Mesendoderm (in vitro differentiated cells): ENCODE measurements at regions not wholly inside any gene's neighbourhood (a gene's known extent, or its start where the extent isn't known, plus 50 kb on each side); places are given as distances from the start of the nearest gene placed in this dataset.

Experiments
- DNase-seq: peaks from one replicate; pipeline ENCODE4 v3.0.0; 2013
- H2AK5ac ChIP-seq: 2 replicates; pipeline ENCODE4 v1.6.1; 2013; ENCODE audit warnings: low read length, inconsistent platforms
- H2BK120ac ChIP-seq: 2 replicates; pipeline ENCODE4 v1.6.1; 2013; ENCODE audit warnings: low read depth, mild to moderate bottlenecking, low read length, moderate library complexity, mixed read lengths
- H2BK15ac ChIP-seq: replicated peaks from 2 replicates; pipeline ENCODE4 v1.6.1; 2013; ENCODE audit warnings: low read depth, mild to moderate bottlenecking, moderate library complexity
- H2BK5ac ChIP-seq: 2 replicates; pipeline ENCODE4 v1.6.1; 2013; ENCODE audit warnings: low read length, inconsistent platforms
- H3K18ac ChIP-seq: 2 replicates; pipeline ENCODE4 v1.6.1; 2013; ENCODE audit warnings: mild to moderate bottlenecking, low read length, mixed read lengths
- H3K23ac ChIP-seq: one replicate; pipeline ENCODE4 v1.6.1; 2013; ENCODE audit warnings: low read length
- H3K27ac ChIP-seq: 2 replicates; pipeline ENCODE4 v1.5.1; 2013; ENCODE audit warnings: low read depth, mild to moderate bottlenecking, inconsistent platforms, low read length, moderate library complexity
- H3K27me3 ChIP-seq: 2 replicates; pipeline ENCODE4 v1.6.1; 2013; ENCODE audit warnings: low read length, control low read depth, mild to moderate bottlenecking, inconsistent platforms; ENCODE audit not compliant: insufficient read depth, poor library complexity
- H3K36me3 ChIP-seq: 2 replicates; pipeline ENCODE4 v1.6.1; 2013; ENCODE audit warnings: low read length, inconsistent platforms; ENCODE audit not compliant: control insufficient read depth, insufficient read depth
- H3K4ac ChIP-seq: one replicate; pipeline ENCODE4 v1.6.1; 2013; ENCODE audit warnings: low read depth, mild to moderate bottlenecking, low read length, moderate library complexity
- H3K4me1 ChIP-seq: 2 replicates; pipeline ENCODE4 v1.6.1; 2013; ENCODE audit warnings: low read depth, low read length, inconsistent platforms; ENCODE audit not compliant: control insufficient read depth
- H3K4me2 ChIP-seq: 2 replicates; pipeline ENCODE4 v1.6.1; 2013; ENCODE audit warnings: low read length
- H3K4me3 ChIP-seq: 2 replicates; pipeline ENCODE4 v1.5.1; 2013; ENCODE audit warnings: mild to moderate bottlenecking, low read length
- H3K56ac ChIP-seq: one replicate; pipeline ENCODE4 v1.6.1; 2013; ENCODE audit warnings: low read length
- H3K79me1 ChIP-seq: 2 replicates; pipeline ENCODE4 v1.6.1; 2013; ENCODE audit warnings: low read length, inconsistent platforms
- H3K79me2 ChIP-seq: 2 replicates; pipeline ENCODE4 v1.6.1; 2013; ENCODE audit warnings: mild to moderate bottlenecking, low read length; ENCODE audit not compliant: control insufficient read depth, insufficient read depth
- H3K9ac ChIP-seq: 2 replicates; pipeline ENCODE4 v1.6.1; 2013; ENCODE audit warnings: low read length, inconsistent platforms
- H4K5ac ChIP-seq: one replicate; pipeline ENCODE4 v1.6.1; 2013; ENCODE audit warnings: low read length
- H4K8ac ChIP-seq: one replicate; pipeline ENCODE4 v1.6.1; 2013; ENCODE audit warnings: low read depth, mild to moderate bottlenecking, control low read depth, low read length, moderate library complexity
- WGBS: extraction: QIAGEN DNeasy Blood & Tissue Kit; methylation state at CpG from one replicate; pipeline ENCODE4 v1.1.7; 2013; ENCODE audit warnings: low lambda C conversion rate, missing lambda C conversion rate; ENCODE audit not compliant: insufficient coverage; ENCODE audit errors: extremely low coverage; 5-methylcytosine and 5-hydroxymethylcytosine counted together

DNA sequence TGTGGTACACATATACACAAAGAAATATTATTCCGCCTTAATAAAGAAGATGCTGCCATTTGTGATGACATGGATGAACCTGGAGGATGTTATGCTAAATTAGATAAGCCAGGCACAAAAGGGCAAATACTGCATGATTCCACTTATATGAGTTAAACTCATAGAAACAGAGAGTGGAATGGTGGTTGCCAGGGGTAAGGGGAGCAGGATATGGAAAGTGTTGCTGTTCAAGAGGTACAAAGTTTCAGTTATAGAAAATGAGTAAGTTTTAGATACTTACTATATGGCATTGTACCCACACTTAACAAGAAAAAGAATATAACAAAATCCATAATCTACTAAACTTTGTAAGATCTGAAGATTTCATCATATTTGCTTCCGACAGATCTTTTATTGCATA is 252.2 kb downstream of the SYK start:
- Histone ChIP-seq H3K18ac (no peak overlapping the region), H3K79me1 (no peaks in the 10 kb centered on the region), H3K4me2 (no peak overlapping the region), H2BK15ac (no peak overlapping the region), H2BK5ac (no peak overlapping the region), H3K9ac (no peak overlapping the region), H3K4ac (no peak overlapping the region), H3K27ac (no peak overlapping the region), H3K79me2 (no peaks in the 10 kb centered on the region), H2BK120ac (no peak overlapping the region), H3K27me3 (no peaks in the 10 kb centered on the region), H4K5ac (no peak overlapping the region), H3K36me3 (no peaks in the 10 kb centered on the region), H3K4me1 (no peaks in the 10 kb centered on the region), H2AK5ac (no peak overlapping the region), H4K8ac (no peak overlapping the region), H3K23ac (no peak overlapping the region), H3K56ac (no peak overlapping the region), H3K4me3 (no peak overlapping the region)
- DNase-seq, result no peak
- WGBS, result no CpG with 5 or more reads among the region's 2 CpGs

DNA sequence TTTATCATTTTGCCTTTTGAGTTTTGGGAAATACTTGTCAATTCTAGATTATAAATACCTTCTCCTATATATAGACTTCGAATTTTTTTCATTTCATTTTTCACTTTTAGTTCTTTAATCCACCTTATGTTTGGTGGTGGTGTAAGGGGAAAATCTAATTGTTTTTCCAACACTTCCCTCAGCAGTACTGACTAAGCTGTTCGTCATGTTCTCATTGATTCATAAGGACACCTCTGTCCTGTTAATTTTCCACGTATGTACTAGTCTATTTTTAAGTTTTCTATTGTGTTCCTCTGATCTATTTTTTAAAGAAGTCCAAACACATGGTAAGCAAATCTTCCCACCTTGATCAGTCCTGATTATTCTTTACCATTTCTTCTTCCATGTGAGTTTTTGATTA is 254.2 kb downstream of the SYK start:
- H2BK15ac ChIP-seq, result no peak overlapping the region
- H3K56ac ChIP-seq, result no peak overlapping the region
- H3K79me1 ChIP-seq, result no peaks in the 10 kb centered on the region
- H3K18ac ChIP-seq, result no peak overlapping the region
- H2BK120ac ChIP-seq, result no peak overlapping the region
- H3K4ac ChIP-seq, result no peak overlapping the region
- no peak overlapping the region for H3K23ac ChIP-seq
- WGBS, result no CpG with 5 or more reads among the region's 3 CpGs
- no peak overlapping the region for H3K4me2 ChIP-seq
- no peak overlapping the region for H3K4me3 ChIP-seq
- no peak overlapping the region for H4K8ac ChIP-seq
- H2AK5ac ChIP-seq, result no peak overlapping the region
- no peak for DNase-seq
- H3K27ac ChIP-seq, result no peak overlapping the region
- H3K36me3 ChIP-seq, result no peaks in the 10 kb centered on the region
- no peaks in the 10 kb centered on the region for H3K79me2 ChIP-seq
- no peak overlapping the region for H2BK5ac ChIP-seq
- no peaks in the 10 kb centered on the region for H3K27me3 ChIP-seq
- H3K4me1 ChIP-seq, result peaks cover 3% of the 10 kb centered on the region
- H3K9ac ChIP-seq, result no peak overlapping the region
- no peak overlapping the region for H4K5ac ChIP-seq

DNA sequence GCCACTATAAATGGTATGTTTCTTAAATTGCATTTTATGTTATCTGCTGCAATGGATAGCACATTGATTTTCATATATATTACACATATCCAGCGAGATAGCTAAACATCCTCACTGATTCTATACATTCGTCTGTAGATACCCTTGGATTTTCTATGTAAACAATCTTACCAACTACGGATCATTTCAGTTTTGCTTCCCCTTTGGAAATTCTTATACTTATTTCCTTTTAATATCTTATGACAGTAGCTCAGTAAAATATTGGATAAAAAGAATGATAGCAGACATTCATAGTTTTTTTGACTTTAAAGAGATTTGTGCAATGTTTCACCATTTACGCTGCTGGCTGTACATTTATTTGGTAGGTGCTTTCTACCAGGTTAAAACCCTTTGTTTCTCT is 254.9 kb downstream of the SYK start:
- WGBS, result no CpG with 5 or more reads among the region's 4 CpGs
- no peaks in the 10 kb centered on the region for H3K36me3 ChIP-seq
- no peak overlapping the region for H3K23ac ChIP-seq
- no peak overlapping the region for H3K27ac ChIP-seq
- no peak overlapping the region for H3K4me3 ChIP-seq
- H4K5ac ChIP-seq, result no peak overlapping the region
- no peak overlapping the region for H3K4ac ChIP-seq
- H2AK5ac ChIP-seq, result no peak overlapping the region
- H3K9ac ChIP-seq, result no peak overlapping the region
- no peak overlapping the region for H3K56ac ChIP-seq
- no peaks in the 10 kb centered on the region for H3K79me1 ChIP-seq
- peaks cover 4% of the 10 kb centered on the region for H3K4me1 ChIP-seq
- H4K8ac ChIP-seq, result no peak overlapping the region
- no peak overlapping the region for H3K4me2 ChIP-seq
- no peak overlapping the region for H2BK15ac ChIP-seq
- no peak overlapping the region for H3K18ac ChIP-seq
- no peaks in the 10 kb centered on the region for H3K27me3 ChIP-seq
- DNase-seq, result no peak
- H2BK5ac ChIP-seq, result no peak overlapping the region
- H2BK120ac ChIP-seq, result no peak overlapping the region
- H3K79me2 ChIP-seq, result no peaks in the 10 kb centered on the region

DNA sequence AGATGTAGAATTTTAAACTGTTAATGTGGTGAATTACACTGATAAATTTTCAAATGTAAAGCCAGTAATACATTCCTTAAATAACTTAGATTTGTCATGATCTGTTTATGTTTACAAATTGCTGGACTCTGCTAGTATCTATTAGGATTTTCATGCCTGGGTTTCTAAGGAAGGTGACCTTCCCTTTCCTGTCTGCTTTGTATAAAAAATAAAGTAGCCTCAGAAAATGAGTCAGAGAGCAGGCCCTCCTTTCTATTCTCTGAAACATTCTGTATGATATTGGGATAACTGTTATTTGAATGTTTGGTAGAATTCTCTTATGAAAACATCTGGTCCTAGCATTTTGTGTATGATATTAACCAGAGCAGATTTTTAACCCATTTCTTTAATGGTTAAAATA is 255.3 kb downstream of the SYK start:
- H3K4me1 ChIP-seq, result peaks cover 5% of the 10 kb centered on the region
- H3K18ac ChIP-seq, result no peak overlapping the region
- H3K27me3 ChIP-seq, result no peaks in the 10 kb centered on the region
- no peak overlapping the region for H3K9ac ChIP-seq
- H4K8ac ChIP-seq, result no peak overlapping the region
- H3K79me2 ChIP-seq, result no peaks in the 10 kb centered on the region
- no peak overlapping the region for H3K27ac ChIP-seq
- H3K36me3 ChIP-seq, result no peaks in the 10 kb centered on the region
- no peak overlapping the region for H3K4me3 ChIP-seq
- no peak overlapping the region for H2BK15ac ChIP-seq
- no peak overlapping the region for H2AK5ac ChIP-seq
- H3K4ac ChIP-seq, result no peak overlapping the region
- H3K23ac ChIP-seq, result no peak overlapping the region
- DNase-seq, result no peak
- no peak overlapping the region for H2BK5ac ChIP-seq
- no peak overlapping the region for H3K56ac ChIP-seq
- H3K4me2 ChIP-seq, result no peak overlapping the region
- H4K5ac ChIP-seq, result no peak overlapping the region
- no peak overlapping the region for H2BK120ac ChIP-seq
- H3K79me1 ChIP-seq, result no peaks in the 10 kb centered on the region

DNA sequence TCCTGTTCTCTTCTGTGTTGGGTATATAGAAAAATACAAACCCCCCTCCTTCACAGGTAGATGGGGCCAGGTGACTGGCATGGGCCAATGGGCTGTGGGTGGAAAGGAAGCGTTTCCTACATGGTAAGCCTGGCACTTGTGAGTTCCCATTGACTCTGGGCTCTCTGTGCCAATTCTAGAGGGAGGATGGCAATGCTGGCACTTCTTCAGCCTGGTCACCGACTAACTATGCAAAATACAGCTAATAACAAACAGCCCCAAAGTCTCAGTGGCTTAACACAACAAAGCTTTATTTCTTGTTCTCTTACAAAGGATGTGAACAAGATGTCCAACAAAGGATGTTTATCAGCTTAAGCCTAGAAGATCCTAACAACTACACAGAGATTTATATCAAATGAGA is 258.1 kb downstream of the SYK start:
- Histone ChIP-seq H3K4ac (no peak overlapping the region), H3K36me3 (no peaks in the 10 kb centered on the region), H3K27me3 (no peaks in the 10 kb centered on the region), H3K4me1 (peaks cover 8% of the 10 kb centered on the region), H3K56ac (no peak overlapping the region), H3K79me1 (no peaks in the 10 kb centered on the region), H2BK5ac (no peak overlapping the region), H4K8ac (no peak overlapping the region), H3K79me2 (no peaks in the 10 kb centered on the region), H2BK15ac (no peak overlapping the region), H4K5ac (no peak overlapping the region), H3K18ac (no peak overlapping the region), H3K4me2 (no peak overlapping the region), H3K4me3 (no peak overlapping the region), H3K23ac (no peak overlapping the region), H2BK120ac (no peak overlapping the region), H3K9ac (no peak overlapping the region), H2AK5ac (no peak overlapping the region), H3K27ac (no peak overlapping the region)
- DNase-seq, result no peak
- WGBS, result no CpG with 5 or more reads among the region's 2 CpGs

DNA sequence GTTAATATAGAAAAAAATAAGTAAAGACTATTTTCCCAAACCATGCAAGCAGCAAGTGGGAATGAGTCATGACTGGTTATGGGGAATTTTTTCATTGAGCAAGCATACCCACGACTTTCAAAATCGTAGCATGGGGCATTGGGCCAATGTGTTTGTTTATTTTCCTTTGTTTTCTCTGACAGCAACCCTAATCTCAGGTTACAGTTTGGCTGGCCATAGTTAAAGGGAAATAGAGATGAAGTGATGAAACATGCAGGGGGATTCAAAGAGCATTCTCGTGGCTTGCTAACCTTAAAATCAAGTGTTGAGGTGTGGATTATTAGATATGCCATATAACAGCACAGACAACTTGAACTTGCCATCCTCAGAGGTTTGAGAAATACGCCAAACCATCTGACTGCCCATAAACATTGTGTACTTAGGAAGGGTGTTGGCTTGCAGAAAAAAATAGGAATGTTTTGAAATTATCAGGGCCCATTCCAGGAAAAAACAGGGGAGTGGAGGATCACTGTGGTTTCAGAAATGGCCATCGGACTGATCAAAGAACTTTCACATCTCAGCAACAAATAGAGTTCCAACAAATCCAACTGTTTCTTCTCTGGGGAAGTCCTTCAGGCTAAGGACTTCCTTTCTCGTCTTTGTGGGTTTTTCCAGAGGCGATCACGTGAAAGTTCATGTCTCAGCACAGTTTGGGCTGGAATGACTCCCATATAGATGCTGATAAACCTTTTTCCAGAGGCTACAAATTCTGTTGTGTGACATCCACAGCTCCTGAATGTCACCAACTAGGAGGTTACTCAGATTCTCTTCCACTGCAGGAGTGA is 259.1 kb downstream of the SYK start:
- no peak overlapping the region for H3K4ac ChIP-seq
- H3K27me3 ChIP-seq, result no peaks in the 10 kb centered on the region
- no peak overlapping the region for H4K5ac ChIP-seq
- no peak overlapping the region for H3K4me3 ChIP-seq
- H3K79me2 ChIP-seq, result no peaks in the 10 kb centered on the region
- no peak overlapping the region for H3K27ac ChIP-seq
- no peak overlapping the region for H3K56ac ChIP-seq
- no peak overlapping the region for H2AK5ac ChIP-seq
- no peak overlapping the region for H3K9ac ChIP-seq
- no peak overlapping the region for H4K8ac ChIP-seq
- H3K79me1 ChIP-seq, result no peaks in the 10 kb centered on the region
- DNase-seq, result no peak
- H2BK120ac ChIP-seq, result no peak overlapping the region
- no peak overlapping the region for H3K18ac ChIP-seq
- no CpG with 5 or more reads among the region's 8 CpGs for WGBS
- no peak overlapping the region for H2BK5ac ChIP-seq
- no peak overlapping the region for H3K4me2 ChIP-seq
- no peak overlapping the region for H2BK15ac ChIP-seq
- H3K36me3 ChIP-seq, result no peaks in the 10 kb centered on the region
- peaks cover 8% of the 10 kb centered on the region for H3K4me1 ChIP-seq
- no peak overlapping the region for H3K23ac ChIP-seq
